Natural killer cell (primary cell): ENCODE measurements at regions not wholly inside any gene's neighbourhood (a gene's known extent, or its start where the extent isn't known, plus 50 kb on each side); places are given as distances from the start of the nearest gene placed in this dataset.

Source experiments
- ATAC-seq, 3 donors: fragments of 150-1000 bp in 2 of 3; fragments of 200-7000 bp in 1 of 3; cut with Tn5 transposase; 1 replicate in 1 of 3; 2 replicates in 2 of 3; pipeline ENCODE4 v1.10.0; 2021; ENCODE audit warnings: mild to moderate bottlenecking in 2 of 3, moderate library complexity in 2 of 3
- DNase-seq, 2 donors: peaks; one replicate each; pipeline versions ENCODE4 v3.0.0 to v3.0.0-alpha.2; 2013 to 2021; ENCODE audit warnings: mixed read lengths in 1 of 2
- H3K27ac ChIP-seq: one replicate; pipeline ENCODE4 v1.5.1; 2013; ENCODE audit warnings: mild to moderate bottlenecking, low read length
- H3K27me3 ChIP-seq: one replicate; pipeline ENCODE4 v1.6.1; 2013; ENCODE audit warnings: low read length; ENCODE audit not compliant: control insufficient read depth, insufficient read depth
- H3K36me3 ChIP-seq: one replicate; pipeline ENCODE4 v1.6.1; 2013; ENCODE audit warnings: low read length; ENCODE audit not compliant: control insufficient read depth, insufficient read depth
- H3K4me1 ChIP-seq: one replicate; pipeline ENCODE4 v1.6.1; 2013; ENCODE audit warnings: low read length; ENCODE audit not compliant: control insufficient read depth, insufficient read depth
- H3K4me3 ChIP-seq: one replicate; pipeline ENCODE4 v1.5.1; 2013; ENCODE audit warnings: low read length
- H3K9me3 ChIP-seq: one replicate; pipeline ENCODE4 v1.6.1; 2013; ENCODE audit warnings: low read length; ENCODE audit not compliant: control insufficient read depth, insufficient read depth
- H3K27ac Mint-ChIP-seq, 2 donors: one replicate each; pipeline ENCODE4 v1.8.0; 2022; ENCODE audit warnings: mild to moderate bottlenecking in 2 of 2, mixed read lengths in 2 of 2, moderate library complexity in 1 of 2
- H3K27me3 Mint-ChIP-seq, 2 donors: one replicate each; pipeline ENCODE4 v1.8.0; 2022; ENCODE audit warnings: low read depth in 2 of 2, mixed read lengths in 2 of 2
- H3K36me3 Mint-ChIP-seq: one replicate; pipeline ENCODE4 v1.8.0; 2022; ENCODE audit warnings: mixed read lengths
- H3K4me1 Mint-ChIP-seq, 2 donors: one replicate each; pipeline ENCODE4 v1.8.0; 2022; ENCODE audit warnings: mixed read lengths in 2 of 2
- H3K4me3 Mint-ChIP-seq: one replicate; pipeline ENCODE4 v1.8.0; 2022; ENCODE audit warnings: mild to moderate bottlenecking, moderate library complexity, mixed read lengths
- H3K9me3 Mint-ChIP-seq, 2 donors: one replicate each; pipeline ENCODE4 v1.8.0; 2022; ENCODE audit warnings: mixed read lengths in 2 of 2
- CTCF ChIP-seq: fragments of 200-600 bp; IDR thresholded peaks from one replicate; pipeline ENCODE4 v1.8.0; 2022; ENCODE audit warnings: antibody characterized with exemption
- WGBS: methylation state at CpG from one replicate; pipeline ENCODE4 v1.1.7; 2013; ENCODE audit warnings: missing lambda C conversion rate; ENCODE audit not compliant: insufficient coverage; 5-methylcytosine and 5-hydroxymethylcytosine counted together
- intact Hi-C: fragments of 100-400 bp; cut with micrococcal nuclease; formaldehyde crosslinking; loops from one replicate; pipeline ENCODE4 v1.14.2; 2022

- no peak overlapping the region for H3K27ac ChIP-seq
- intact Hi-C loops, result no loop called here
- H3K9me3 Mint-ChIP-seq, result peaks cover 2 to 4% of the 10 kb centered on the region in 2 donors
- no peak overlapping the region for H3K27ac Mint-ChIP-seq
- WGBS, result 73% methylated on average over 1 of the region's 1 CpG
- H3K4me1 ChIP-seq, result no peaks in the 10 kb centered on the region
- no peaks in the 10 kb centered on the region for H3K36me3 Mint-ChIP-seq
- H3K9me3 ChIP-seq, result no peaks in the 10 kb centered on the region
- ATAC-seq (no peak), DNase-seq (no peak)
- H3K27me3 Mint-ChIP-seq, result no peaks in the 10 kb centered on the region
- H3K27me3 ChIP-seq, result no peaks in the 10 kb centered on the region
- H3K4me3 Mint-ChIP-seq, result no peak overlapping the region
- no peaks in the 10 kb centered on the region for H3K36me3 ChIP-seq
- TF ChIP-seq CTCF, result no peak
- H3K4me1 Mint-ChIP-seq, result no peaks in the 10 kb centered on the region
- no peak overlapping the region for H3K4me3 ChIP-seq
Measured at GRCh38 chr4:96009427-96010119, 169.7 kb downstream of the PDHA2 start.

- ATAC-seq (no peak), DNase-seq (no peak)
- H3K9me3 ChIP-seq, result no peaks in the 10 kb centered on the region
- Mint-ChIP-seq H3K36me3 (no peaks in the 10 kb centered on the region), H3K27ac (no peak overlapping the region), H3K9me3 (peaks cover 2 to 6% of the 10 kb centered on the region in 2 donors), H3K4me1 (no peaks in the 10 kb centered on the region), H3K27me3 (no peaks in the 10 kb centered on the region), H3K4me3 (no peak overlapping the region)
- no peaks in the 10 kb centered on the region for H3K4me1 ChIP-seq
- no peaks in the 10 kb centered on the region for H3K36me3 ChIP-seq
- no peak overlapping the region for H3K27ac ChIP-seq
- H3K27me3 ChIP-seq, result no peaks in the 10 kb centered on the region
- intact Hi-C loops, result no loop called here
- H3K4me3 ChIP-seq, result no peak overlapping the region
- 95% methylated on average over 2 of the region's 2 CpGs for WGBS
- TF ChIP-seq CTCF, result no peak
Measured at GRCh38 chr4:96012687-96013086, 172.8 kb downstream of the PDHA2 start.

- Histone ChIP-seq H3K27me3 (no peaks in the 10 kb centered on the region), H3K4me1 (no peaks in the 10 kb centered on the region), H3K36me3 (no peaks in the 10 kb centered on the region), H3K9me3 (no peaks in the 10 kb centered on the region), H3K27ac (no peak overlapping the region), H3K4me3 (no peak overlapping the region)
- H3K27ac Mint-ChIP-seq, result no peak overlapping the region
- H3K4me3 Mint-ChIP-seq, result no peak overlapping the region
- H3K27me3 Mint-ChIP-seq, result no peaks in the 10 kb centered on the region
- TF ChIP-seq CTCF, result no peak
- ATAC-seq (no peak), DNase-seq (no peak)
- H3K36me3 Mint-ChIP-seq, result no peaks in the 10 kb centered on the region
- WGBS, result 75% methylated on average over 4 of the region's 4 CpGs
- intact Hi-C loops, result no loop called here
- H3K4me1 Mint-ChIP-seq, result no peaks in the 10 kb centered on the region
- peaks cover 2 to 3% of the 10 kb centered on the region in 2 donors for H3K9me3 Mint-ChIP-seq
Measured at GRCh38 chr4:96016634-96017299, 176.9 kb downstream of the PDHA2 start.
